DND-41 (cell line): ENCODE measurements at regions not wholly inside any gene's neighbourhood (a gene's known extent, or its start where the extent isn't known, plus 50 kb on each side); places are given as distances from the start of the nearest gene placed in this dataset.
A peak's percentile ranks its signal among the peaks of the same experiment; 100 is the strongest.

Experiments
- ATAC-seq: fragments of 200-7000 bp; cut with Tn5 transposase; 3 replicates; pipeline ENCODE4 v1.9.1; 2021; ENCODE audit warnings: low read depth; ENCODE audit not compliant: insufficient read depth
- DNase-seq: peaks from one replicate; pipeline ENCODE4 v3.0.0-alpha.2; 2020
- H2AFZ ChIP-seq: 2 replicates; pipeline ENCODE4 v1.6.0; 2012; ENCODE audit warnings: low read depth, low read length
- H3K27ac ChIP-seq: 2 replicates; pipeline ENCODE4 v1.5.1; 2012; ENCODE audit warnings: low read length, inconsistent platforms
- H3K27me3 ChIP-seq: fragments of 200-600 bp; sonication (generic); 2 replicates; pipeline ENCODE4 v1.6.0; 2012; ENCODE audit warnings: low read length, mild to moderate bottlenecking, inconsistent platforms; ENCODE audit not compliant: insufficient read depth, poor library complexity
- H3K36me3 ChIP-seq: 2 replicates; pipeline ENCODE4 v1.5.1; 2012; ENCODE audit warnings: low read length, inconsistent platforms; ENCODE audit not compliant: insufficient read depth
- H3K4me1 ChIP-seq: 2 replicates; pipeline ENCODE4 v1.5.1; 2012; ENCODE audit warnings: mild to moderate bottlenecking, low read length; ENCODE audit not compliant: insufficient read depth
- H3K4me2 ChIP-seq: 2 replicates; pipeline ENCODE4 v1.6.0; 2012; ENCODE audit warnings: mild to moderate bottlenecking, moderate library complexity, low read length, inconsistent platforms; ENCODE audit not compliant: insufficient read depth
- H3K4me3 ChIP-seq, 2 experiments: fragments of 200-600 bp in 1 of 2; shearing (Covaris generic) in 1 of 2; 2 replicates each; pipeline ENCODE4 v1.5.1; 2012 to 2016; ENCODE audit warnings: inconsistent platforms in 2 of 2, low read length in 2 of 2, mild to moderate bottlenecking in 2 of 2, low read depth in 1 of 2, moderate library complexity in 1 of 2
- H3K79me2 ChIP-seq: 2 replicates; pipeline ENCODE4 v1.6.0; 2012; ENCODE audit warnings: low read length, inconsistent platforms; ENCODE audit not compliant: insufficient read depth
- H3K9ac ChIP-seq: 2 replicates; pipeline ENCODE4 v1.6.0; 2012; ENCODE audit warnings: low read depth, mild to moderate bottlenecking, inconsistent platforms, low read length, moderate library complexity
- H3K9me3 ChIP-seq: 2 replicates; pipeline ENCODE4 v1.5.1; 2012; ENCODE audit warnings: low read length, moderate library complexity, mild to moderate bottlenecking, inconsistent platforms; ENCODE audit not compliant: insufficient read depth, severe bottlenecking
- H4K20me1 ChIP-seq: 2 replicates; pipeline ENCODE4 v1.6.0; 2012; ENCODE audit warnings: low read length; ENCODE audit not compliant: insufficient read depth
- CTCF ChIP-seq: IDR thresholded peaks from 2 replicates; pipeline ENCODE4 v1.5.1; 2012; ENCODE audit warnings: borderline replicate concordance, low read length, moderate library complexity, mild to moderate bottlenecking; ENCODE audit not compliant: poor library complexity, severe bottlenecking; ENCODE audit errors: extremely low read depth
- EZH2 ChIP-seq: IDR thresholded peaks from 3 replicates; pipeline ENCODE4 v1.6.1; 2012; ENCODE audit warnings: borderline replicate concordance, low read depth, mild to moderate bottlenecking, moderate library complexity, low read length, inconsistent platforms; ENCODE audit not compliant: severe bottlenecking

- no peaks in the 10 kb centered on the region for H3K36me3 ChIP-seq
- ATAC-seq: no peak
- DNase-seq: no peak
- H3K9me3 ChIP-seq: no peaks in the 10 kb centered on the region
- no peak overlapping the region for H3K27ac ChIP-seq
- peaks cover 9% of the 10 kb centered on the region for H3K4me1 ChIP-seq
- H3K79me2 ChIP-seq: no peaks in the 10 kb centered on the region
- H4K20me1 ChIP-seq: no peaks in the 10 kb centered on the region
- TF ChIP-seq EZH2: no peak
- no peak for TF ChIP-seq CTCF
- no peak overlapping the region for H3K9ac ChIP-seq
- no peak overlapping the region for H3K4me3 ChIP-seq
- H3K27me3 ChIP-seq: no peaks in the 10 kb centered on the region
- no peak overlapping the region for H2AFZ ChIP-seq
- H3K4me2 ChIP-seq: no peak overlapping the region
Observed at GRCh38 chr1:224524679-224525078, 90.1 kb upstream of the WDR26 start.

DNA sequence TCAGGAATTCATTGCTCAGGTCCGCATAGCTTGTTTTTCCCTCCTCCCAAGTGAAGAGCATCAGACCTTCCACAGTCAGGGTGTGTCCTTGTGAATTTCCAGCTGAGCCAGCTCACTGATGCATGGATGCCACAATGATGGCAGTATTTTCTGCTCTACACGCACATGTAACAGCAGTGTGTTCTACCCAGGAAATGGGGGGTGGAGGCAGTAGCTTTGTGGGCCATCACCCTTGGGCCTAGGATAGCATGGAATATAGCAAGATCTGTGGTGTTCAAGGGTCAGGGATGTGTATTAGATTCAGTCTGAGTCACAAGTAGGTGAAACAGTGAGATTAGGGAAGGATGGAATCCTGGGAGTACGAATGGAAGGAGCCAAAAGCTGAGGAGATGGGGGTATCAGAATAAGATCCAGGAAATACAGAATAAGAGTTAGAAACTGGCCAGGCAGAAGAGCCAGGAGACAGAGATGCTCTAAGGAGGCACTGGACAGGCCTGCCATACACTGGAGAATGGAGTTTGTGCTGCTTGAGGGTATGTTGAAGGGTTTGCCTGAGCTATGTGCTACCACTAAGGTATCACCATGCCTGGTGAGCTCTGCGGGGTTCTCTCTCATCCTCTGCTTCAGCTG lies 90.6 kb upstream of the CNIH3 start:
- DNase-seq (no peak), ATAC-seq (no peak)
- H3K4me3 ChIP-seq: no peak overlapping the region
- H3K4me2 ChIP-seq: no peak overlapping the region
- TF ChIP-seq CTCF (no peak), EZH2 (no peak)
- no peaks in the 10 kb centered on the region for H3K79me2 ChIP-seq
- peaks cover 11% of the 10 kb centered on the region for H3K4me1 ChIP-seq
- H2AFZ ChIP-seq: no peak overlapping the region
- no peak overlapping the region for H3K27ac ChIP-seq
- no peak overlapping the region for H3K9ac ChIP-seq
- no peaks in the 10 kb centered on the region for H3K9me3 ChIP-seq
- no peaks in the 10 kb centered on the region for H3K27me3 ChIP-seq
- no peaks in the 10 kb centered on the region for H3K36me3 ChIP-seq
- H4K20me1 ChIP-seq: no peaks in the 10 kb centered on the region

DNA sequence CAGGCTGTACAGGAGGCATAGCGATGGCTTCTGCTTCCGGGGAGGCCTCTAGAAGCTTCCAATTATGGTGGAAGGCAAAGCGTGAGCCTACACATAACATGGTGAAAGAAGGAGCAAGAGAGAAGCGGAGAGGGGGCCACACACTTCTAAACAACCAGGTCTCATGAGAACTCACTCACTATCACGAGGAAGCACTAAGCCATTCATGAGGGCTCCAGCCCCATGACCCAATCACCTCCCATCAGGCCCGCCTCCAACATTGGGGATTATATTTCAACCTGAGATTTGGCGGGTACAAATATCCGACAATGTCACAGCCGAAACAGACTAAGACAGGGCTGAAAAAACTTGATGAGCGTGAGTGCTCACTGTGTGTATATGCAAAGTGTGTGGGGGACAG lies 89.3 kb upstream of the CNIH3 start:
- Histone ChIP-seq H3K79me2 (no peaks in the 10 kb centered on the region), H3K27me3 (no peaks in the 10 kb centered on the region), H3K9me3 (no peaks in the 10 kb centered on the region), H3K4me3 (no peak overlapping the region), H3K4me1 (peaks cover 11% of the 10 kb centered on the region), H2AFZ (no peak overlapping the region), H3K4me2 (no peak overlapping the region), H3K27ac (no peak overlapping the region), H3K9ac (no peak overlapping the region), H3K36me3 (no peaks in the 10 kb centered on the region), H4K20me1 (no peaks in the 10 kb centered on the region)
- ATAC-seq (no peak), DNase-seq (no peak)
- no peak for TF ChIP-seq EZH2
- TF ChIP-seq CTCF: no peak

DNA sequence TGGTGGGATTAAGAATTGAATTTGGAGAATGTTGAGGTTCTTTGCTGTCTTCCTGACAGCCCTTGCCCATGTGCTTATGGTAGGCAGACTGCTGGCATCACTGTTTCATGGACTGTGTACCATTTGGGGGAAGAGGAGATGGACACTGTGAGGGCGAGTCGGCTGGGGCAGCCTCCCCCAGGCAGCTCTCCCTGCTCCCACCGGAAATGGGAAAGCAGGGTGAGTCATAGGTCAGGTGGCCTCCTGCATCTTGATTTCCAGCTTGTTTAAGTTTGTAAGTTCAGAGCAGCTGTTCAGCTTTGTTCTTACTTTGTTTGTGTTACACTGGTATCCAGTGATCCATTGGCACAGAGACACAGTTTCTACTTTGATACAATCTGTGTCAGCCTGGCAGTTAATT lies 87.2 kb upstream of the CNIH3 start:
- H3K36me3 ChIP-seq: no peaks in the 10 kb centered on the region
- no peak overlapping the region for H3K4me3 ChIP-seq
- no peak overlapping the region for H3K4me2 ChIP-seq
- H3K79me2 ChIP-seq: no peaks in the 10 kb centered on the region
- no peak overlapping the region for H3K27ac ChIP-seq
- H2AFZ ChIP-seq: no peak overlapping the region
- ATAC-seq: peak; percentile 40; the same call in 1 of the 3 replicates
- no peaks in the 10 kb centered on the region for H3K9me3 ChIP-seq
- peaks cover 11% of the 10 kb centered on the region for H3K4me1 ChIP-seq
- no peaks in the 10 kb centered on the region for H4K20me1 ChIP-seq
- no peak overlapping the region for H3K9ac ChIP-seq
- H3K27me3 ChIP-seq: no peaks in the 10 kb centered on the region
- no peak for DNase-seq
- TF ChIP-seq CTCF (no peak), EZH2 (no peak)
